ENCODE measurements at regions not wholly inside any gene's neighbourhood (a gene's known extent, or its start where the extent isn't known, plus 50 kb on each side); places are given as distances from the start of the nearest gene placed in this dataset.

DNA sequence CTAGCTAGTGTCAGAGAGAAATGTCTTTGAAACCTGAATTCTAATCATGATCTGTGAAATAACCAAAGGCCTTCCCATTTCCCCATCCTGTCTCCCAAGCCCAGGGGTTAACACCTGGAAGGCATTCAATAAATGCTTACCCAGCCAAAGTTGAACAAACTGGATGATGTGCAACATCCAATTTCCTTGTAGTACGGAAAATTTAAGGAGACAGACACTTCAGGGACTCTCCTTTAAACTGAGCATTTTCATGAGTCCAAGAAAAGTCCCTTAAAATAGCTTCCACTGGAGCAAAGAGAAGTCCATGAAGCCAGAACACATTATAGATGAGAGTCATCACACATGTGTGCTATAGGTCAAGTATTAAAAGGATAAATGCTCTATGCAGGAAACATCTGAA, 271.2 kb downstream of the RAB28 start:
- H3K4me1 Mint-ChIP-seq = no peaks in the 10 kb centered on the region
- peaks cover 5% of the 10 kb centered on the region for H3K27me3 Mint-ChIP-seq (ENCODE audit: insufficient read depth, low read depth, poor library complexity)
- no peak for TF ChIP-seq EZH2phosphoT487 (IDR thresholded peaks at IDR 0.05; ENCODE audit: unreplicated experiment)
- no peak for TF ChIP-seq STAT1 (IDR thresholded peaks at IDR 0.05; ENCODE audit: unreplicated experiment)
- no peak for TF ChIP-seq CREB1 (CRISPR knock-in tag; IDR thresholded peaks at IDR 0.05; ENCODE audit: low read depth)
- no peak for TF ChIP-seq REST (IDR thresholded peaks at IDR 0.05; ENCODE audit: unreplicated experiment)
- TF ChIP-seq ZNF331 (CRISPR knock-in tag; IDR thresholded peaks at IDR 0.05; ENCODE audit: low read depth) = no peak
- no peak for TF ChIP-seq POLR2AphosphoS5 (IDR thresholded peaks at IDR 0.05; ENCODE audit: low read depth)
- no peak for TF ChIP-seq ZNF114 (CRISPR knock-in tag; IDR thresholded peaks at IDR 0.05)
- TF ChIP-seq EZH2 (IDR thresholded peaks at IDR 0.05; ENCODE audit: low read depth, unreplicated experiment) = no peak
- TF ChIP-seq, protein P1, sequence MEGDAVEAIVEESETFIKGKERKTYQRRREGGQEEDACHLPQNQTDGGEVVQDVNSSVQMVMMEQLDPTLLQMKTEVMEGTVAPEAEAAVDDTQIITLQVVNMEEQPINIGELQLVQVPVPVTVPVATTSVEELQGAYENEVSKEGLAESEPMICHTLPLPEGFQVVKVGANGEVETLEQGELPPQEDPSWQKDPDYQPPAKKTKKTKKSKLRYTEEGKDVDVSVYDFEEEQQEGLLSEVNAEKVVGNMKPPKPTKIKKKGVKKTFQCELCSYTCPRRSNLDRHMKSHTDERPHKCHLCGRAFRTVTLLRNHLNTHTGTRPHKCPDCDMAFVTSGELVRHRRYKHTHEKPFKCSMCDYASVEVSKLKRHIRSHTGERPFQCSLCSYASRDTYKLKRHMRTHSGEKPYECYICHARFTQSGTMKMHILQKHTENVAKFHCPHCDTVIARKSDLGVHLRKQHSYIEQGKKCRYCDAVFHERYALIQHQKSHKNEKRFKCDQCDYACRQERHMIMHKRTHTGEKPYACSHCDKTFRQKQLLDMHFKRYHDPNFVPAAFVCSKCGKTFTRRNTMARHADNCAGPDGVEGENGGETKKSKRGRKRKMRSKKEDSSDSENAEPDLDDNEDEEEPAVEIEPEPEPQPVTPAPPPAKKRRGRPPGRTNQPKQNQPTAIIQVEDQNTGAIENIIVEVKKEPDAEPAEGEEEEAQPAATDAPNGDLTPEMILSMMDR (conservative IDR thresholded peaks at IDR 0.05; ENCODE audit: low read depth in 2 of 2) = no peak
- TF ChIP-seq ZNF462 (CRISPR knock-in tag; IDR thresholded peaks at IDR 0.05) = no peak
- TF ChIP-seq NANOG (IDR thresholded peaks at IDR 0.05; ENCODE audit: borderline replicate concordance) = no peak
- TF ChIP-seq, protein P2, sequence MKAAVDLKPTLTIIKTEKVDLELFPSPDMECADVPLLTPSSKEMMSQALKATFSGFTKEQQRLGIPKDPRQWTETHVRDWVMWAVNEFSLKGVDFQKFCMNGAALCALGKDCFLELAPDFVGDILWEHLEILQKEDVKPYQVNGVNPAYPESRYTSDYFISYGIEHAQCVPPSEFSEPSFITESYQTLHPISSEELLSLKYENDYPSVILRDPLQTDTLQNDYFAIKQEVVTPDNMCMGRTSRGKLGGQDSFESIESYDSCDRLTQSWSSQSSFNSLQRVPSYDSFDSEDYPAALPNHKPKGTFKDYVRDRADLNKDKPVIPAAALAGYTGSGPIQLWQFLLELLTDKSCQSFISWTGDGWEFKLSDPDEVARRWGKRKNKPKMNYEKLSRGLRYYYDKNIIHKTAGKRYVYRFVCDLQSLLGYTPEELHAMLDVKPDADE (IDR thresholded peaks at IDR 0.05) = no peak
- TF ChIP-seq JUNB (IDR thresholded peaks at IDR 0.05; ENCODE audit: unreplicated experiment) = no peak
- DNase-seq (ENCODE audit: low spot score) = no peak
- H3K9me2 ChIP-seq (ENCODE audit: insufficient read depth) = peaks cover 6% of the 10 kb centered on the region; the same call in 1 of the 2 replicates
- no peaks in the 10 kb centered on the region for H3K79me2 ChIP-seq (replicated peaks; ENCODE audit: insufficient read depth)
- H3K36me3 ChIP-seq (ENCODE audit: insufficient read depth) = no peaks in the 10 kb centered on the region
- H3K4me3 ChIP-seq = no peak overlapping the region
- no peaks in the 10 kb centered on the region; the same call in 2 of the 3 replicates for H3K36me3 Mint-ChIP-seq (ENCODE audit: low read depth)
- H3K9me3 Mint-ChIP-seq = peaks cover 6% of the 10 kb centered on the region; the same call in 1 of the 3 replicates
- no peaks in the 10 kb centered on the region for H4K20me1 ChIP-seq (replicated peaks; ENCODE audit: insufficient read depth)
- no peak overlapping the region for H3K27ac Mint-ChIP-seq
- H3K27me3 ChIP-seq (ENCODE audit: insufficient read depth) = no peaks in the 10 kb centered on the region
- no peak overlapping the region for H3K4me3 Mint-ChIP-seq
- H3K27ac ChIP-seq (ENCODE audit: low read depth) = no peak overlapping the region
- no peaks in the 10 kb centered on the region for H3K4me1 ChIP-seq (ENCODE audit: insufficient read depth)
- no peak overlapping the region for H3K4me2 ChIP-seq
- ATAC-seq = no peak
- no peak overlapping the region for H2AFZ ChIP-seq
- no peaks in the 10 kb centered on the region for H3F3A ChIP-seq (replicated peaks; ENCODE audit: low read depth)
